Germinal center (tissue), 1 donor: ENCODE measurements at regions not wholly inside any gene's neighbourhood (a gene's known extent, or its start where the extent isn't known, plus 50 kb on each side); places are given as distances from the start of the nearest gene placed in this dataset.
A peak's percentile ranks its signal among the peaks of the same experiment; 100 is the strongest.

Experiments used
- DNase-seq: peaks from one replicate; pipeline ENCODE4 v3.0.0; 2012; ENCODE audit warnings: mixed read lengths, low spot score

DNA sequence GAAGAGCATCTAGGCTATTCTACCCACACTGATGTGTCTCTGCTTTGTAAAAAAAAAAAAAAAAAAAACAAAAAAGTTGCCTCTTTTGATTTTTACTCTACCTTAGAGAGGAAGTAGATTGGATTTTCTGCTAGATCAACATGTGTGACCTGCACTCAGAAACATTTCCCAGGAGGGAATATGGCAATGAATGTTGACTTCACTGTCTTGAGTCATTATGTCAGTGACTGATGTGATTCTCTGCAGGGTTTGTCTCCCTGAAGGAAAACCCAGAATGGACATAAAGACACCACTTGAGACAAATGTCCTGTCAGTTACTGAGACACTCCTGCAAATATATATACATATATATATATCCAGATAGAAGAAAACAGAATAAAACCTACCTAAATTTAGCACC lies 370.3 kb downstream of the BMPER start:
- no peak for DNase-seq

DNA sequence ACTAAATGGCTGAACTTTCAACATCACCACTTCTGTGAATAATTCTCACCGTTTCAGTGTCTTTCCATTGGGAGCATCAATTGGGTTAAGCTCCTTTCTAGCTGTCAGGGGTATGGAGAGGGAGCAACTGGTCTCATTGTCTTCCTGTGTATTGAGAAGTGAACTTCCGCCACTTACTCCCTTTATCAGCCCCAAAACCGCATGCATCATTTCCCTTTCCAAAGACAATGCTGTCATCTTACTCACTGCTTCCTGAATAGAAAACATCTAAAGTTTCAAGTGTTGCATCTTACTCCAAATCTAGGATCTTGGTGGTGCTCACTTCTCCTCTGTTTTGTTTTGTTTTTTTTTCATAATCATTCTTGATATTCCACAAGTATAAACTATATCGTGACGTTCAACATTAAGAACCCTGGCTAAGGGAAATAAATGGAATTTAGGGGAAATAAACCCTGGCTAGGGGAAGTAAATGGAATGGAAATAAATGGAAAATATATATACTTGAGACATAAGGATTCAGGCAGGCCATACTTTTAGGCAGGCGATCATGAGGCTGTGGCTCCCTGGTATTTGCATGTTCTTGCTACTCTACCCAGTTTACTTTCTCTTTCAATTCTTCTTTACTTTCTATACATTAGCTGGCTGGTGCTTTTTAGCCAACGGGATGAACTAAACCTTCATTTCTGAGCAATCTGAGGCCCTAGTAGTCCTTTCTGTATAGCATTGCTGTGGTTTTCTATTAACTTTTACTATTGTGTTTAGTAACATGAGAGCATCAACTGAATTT lies 371.9 kb downstream of the BMPER start:
- no peak for DNase-seq

DNA sequence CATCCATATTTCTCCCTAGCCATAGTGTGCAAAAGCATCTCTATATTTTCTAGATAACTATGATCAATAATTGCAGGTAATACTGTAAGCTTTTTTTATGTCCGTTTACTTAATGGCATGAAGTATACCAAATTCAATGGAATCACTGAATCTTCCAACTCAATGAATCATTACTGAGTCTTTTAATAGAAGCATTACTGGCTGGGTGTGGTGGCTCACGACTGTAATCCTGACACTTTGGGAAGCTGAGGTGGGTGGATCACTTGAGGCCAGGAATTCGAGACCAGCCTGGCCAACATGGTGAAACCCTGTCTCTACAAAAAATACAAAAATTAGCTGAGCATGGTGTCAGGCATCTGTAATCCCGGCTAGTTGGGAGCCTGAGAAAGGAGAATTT lies 372.5 kb downstream of the BMPER start:
- no peak for DNase-seq

DNA sequence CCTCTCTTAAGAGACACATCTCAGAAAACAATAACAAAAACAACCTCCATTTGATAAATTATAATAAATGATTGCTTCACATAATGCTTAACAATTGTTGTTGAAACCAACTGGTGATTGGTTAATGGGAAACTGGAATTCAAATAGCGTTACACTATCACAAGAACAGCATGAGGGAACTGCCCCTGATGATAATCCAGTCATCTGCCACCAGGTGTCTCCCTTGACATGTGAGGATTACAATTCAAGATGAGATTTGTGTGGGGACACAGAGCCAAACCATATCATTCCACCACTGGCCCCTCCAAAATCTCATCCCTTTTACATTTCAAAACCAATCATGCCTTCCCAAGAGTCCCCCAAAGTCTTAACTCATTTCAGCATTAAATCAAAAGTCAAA lies 375.9 kb downstream of the BMPER start:
- DNase-seq, result no peak

DNA sequence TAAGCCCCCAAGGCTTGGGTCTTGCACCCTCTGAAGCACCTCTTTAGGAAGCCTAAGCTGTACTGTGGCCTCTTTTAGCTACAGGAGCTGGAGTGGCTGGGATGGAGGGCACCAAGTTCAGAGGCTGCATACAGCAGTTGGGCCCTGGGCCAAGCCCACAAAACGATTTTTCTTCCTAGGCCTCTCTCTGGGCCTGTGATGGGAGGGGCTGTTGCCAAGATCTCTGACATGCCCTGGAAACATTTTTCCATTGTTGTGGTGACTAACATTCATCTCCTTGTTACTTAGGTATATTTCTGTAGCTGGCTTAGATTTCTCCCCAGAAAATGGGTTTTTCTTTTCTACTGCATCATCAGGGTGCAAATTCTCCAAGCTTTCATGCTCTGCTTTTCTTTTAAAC lies 375.7 kb upstream of the NPSR1 start:
- no peak for DNase-seq

DNA sequence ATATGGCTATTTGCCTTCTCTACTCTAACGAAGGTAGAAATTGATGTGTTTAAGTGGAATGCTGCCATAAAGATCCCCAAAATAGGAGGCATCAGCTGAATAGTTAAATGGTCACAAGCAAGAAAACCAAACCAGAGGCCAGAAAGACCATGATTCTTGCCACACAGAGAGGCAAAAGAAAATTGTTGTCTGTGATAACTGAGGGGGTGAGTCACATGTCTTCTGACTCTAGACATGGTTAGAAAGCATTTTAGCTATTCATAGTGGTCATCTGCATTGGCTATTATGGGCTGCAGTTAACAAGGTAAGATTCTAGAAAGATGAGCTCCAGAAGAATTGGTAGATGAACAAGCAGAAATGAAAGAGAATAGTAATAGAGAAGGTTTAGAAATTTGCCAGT lies 361.4 kb upstream of the NPSR1 start:
- no peak for DNase-seq

DNA sequence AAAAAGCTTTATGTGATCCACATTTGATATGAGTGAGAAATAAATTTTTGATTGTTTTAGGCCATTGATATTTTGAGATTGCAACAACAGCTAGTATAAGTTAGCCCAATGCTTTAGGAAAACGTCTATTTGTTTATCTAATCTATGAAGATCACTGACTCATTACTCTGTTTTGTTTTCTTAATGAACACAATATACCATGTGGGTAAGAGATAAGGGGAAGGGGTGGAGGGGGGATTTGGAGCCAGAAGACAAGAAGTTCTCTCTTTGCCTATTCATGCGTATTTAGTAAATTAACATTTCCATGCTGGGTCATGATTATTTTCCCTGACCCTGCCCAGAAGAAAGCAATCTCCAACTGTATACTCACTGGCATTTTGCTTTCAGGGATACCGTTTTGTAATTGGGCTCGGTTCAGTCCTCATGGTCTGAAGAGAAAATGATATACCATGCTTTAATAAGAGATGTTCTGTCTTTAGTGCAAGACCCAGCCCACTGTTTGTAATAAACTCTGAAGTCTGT lies 359.5 kb upstream of the NPSR1 start:
- no peak for DNase-seq

DNA sequence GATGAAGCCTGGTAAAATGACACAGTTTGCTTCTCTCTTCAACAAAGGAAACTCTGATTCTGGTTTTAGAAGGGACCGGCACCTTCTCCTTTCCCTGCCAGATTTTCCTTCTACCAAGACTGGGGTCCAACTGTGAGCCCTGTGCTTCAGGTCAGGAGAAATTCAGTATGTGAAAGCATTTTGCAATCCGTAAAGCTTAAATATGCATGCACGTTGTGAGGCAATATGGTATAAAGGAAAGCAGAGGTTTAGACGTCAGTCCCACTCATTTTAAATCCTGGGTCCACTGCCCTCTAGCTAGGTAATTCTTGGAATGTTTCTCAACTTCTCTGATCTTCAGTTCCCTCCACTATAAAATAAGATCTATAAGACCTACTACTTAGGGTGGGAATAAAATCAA lies 359.0 kb upstream of the NPSR1 start:
- no peak for DNase-seq

DNA sequence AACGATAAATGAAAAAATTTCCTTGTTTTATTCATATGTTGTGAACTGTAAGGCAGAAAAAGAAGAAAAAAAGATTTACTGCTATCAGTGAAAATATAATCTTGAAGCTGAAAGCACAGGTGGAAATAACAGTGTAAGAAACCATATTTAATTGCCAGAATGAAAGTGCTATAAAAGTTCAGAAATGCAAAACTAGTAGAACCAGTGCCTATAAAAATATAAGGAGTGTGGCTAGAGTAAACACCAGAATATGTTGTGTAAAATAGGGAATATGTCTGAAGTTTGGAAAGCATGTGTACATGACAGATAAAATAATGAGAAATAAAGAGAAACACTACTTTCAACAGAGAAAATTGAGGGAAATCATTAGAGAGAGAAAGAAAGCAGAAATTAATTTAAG lies 350.5 kb upstream of the NPSR1 start:
- DNase-seq, result no peak

DNA sequence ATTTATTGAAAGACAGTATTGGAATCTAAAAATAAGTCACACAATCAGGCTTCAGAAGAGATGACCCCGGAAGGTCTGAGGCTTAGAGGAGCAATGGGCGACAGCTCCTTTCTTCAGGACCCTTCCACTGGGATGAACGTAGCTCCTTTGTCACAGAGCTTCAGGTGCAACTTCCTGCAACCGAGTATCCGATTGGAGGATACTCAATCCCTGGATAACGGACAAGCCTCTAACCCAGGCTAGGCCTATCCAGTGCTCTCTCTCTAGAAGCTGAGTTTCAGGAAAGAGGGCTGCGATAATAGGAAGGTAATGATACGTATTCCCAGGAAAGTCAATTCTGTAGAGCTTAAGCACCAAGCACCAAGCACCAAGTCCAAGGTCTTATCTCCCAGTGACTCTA lies 349.4 kb upstream of the NPSR1 start:
- DNase-seq, result no peak

DNA sequence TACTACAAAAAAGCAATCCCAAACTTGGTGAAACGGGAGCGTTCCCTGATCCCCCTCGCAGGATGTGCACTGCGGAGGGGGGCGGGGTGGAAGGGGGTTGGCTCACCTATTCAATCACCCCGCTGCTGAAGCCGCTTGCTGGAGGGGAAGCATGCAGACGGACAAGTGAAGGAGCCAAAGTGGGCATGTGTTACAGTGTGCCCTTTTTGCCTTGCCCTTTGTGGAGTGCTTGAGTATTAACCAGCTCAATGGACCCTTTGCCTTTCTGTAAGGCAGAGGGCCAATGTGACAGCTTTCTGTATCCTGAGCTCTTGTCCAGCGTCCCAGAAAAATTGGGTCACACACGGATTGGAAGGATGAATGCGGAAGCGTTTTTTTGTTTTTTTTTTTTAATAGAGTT lies 348.9 kb upstream of the NPSR1 start:
- no peak for DNase-seq

DNA sequence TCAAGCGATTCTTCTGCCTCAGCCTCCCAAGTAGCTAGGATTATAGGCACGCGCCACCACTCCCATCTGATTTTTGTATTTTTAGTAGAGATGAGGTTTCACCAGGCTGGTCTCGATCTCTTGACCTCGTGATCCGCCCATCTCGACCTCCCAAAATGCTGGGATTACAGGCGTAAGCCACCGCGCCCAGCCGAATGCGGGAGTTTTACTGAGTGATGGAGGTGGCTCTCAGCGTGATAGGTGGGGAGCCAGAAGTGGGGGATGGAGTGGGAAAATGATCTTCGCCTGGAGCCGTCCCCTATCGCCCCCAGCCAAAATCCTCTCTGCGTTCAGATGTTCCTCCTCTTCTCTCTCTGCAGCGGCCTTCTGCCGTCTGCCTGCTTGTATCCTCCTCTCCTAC lies 348.4 kb upstream of the NPSR1 start:
- DNase-seq, result no peak

DNA sequence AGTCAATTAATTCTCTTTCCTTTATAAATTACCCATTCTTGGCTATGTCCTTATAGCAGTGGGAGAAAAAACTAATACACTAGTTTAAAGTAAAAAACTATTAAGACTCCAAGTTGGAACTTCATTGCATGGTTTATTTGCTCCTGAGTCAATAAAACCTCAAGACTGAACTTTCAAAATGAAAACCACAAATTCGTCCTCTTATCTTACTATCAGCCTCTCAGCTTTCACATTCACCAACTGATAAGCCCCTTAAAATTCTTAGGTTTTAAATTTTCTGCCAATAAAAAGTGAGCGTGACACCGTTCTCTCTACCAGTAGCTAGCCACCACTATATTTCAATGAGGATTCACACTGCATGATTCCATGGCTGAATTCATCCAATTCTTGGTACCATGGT lies 346.4 kb upstream of the NPSR1 start:
- DNase-seq, result no peak

DNA sequence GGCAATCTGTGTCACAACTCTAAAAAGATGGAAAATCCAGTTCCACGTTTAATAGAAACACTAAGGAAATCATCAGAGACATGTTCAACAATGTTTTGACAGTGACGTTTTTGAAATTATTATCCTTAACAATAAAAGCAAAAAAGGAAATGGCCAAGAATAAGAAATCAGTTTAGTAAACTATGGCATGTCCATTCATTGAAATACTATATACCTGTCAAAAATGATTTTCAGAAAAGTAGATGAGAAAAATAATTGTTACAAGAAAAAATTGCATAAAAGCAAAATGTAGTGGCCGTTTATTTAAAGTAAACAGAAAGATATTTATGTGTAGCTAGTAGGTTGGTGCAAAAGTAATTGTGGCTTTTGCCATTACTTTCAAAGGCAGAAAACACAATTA lies 345.4 kb upstream of the NPSR1 start:
- no peak for DNase-seq

DNA sequence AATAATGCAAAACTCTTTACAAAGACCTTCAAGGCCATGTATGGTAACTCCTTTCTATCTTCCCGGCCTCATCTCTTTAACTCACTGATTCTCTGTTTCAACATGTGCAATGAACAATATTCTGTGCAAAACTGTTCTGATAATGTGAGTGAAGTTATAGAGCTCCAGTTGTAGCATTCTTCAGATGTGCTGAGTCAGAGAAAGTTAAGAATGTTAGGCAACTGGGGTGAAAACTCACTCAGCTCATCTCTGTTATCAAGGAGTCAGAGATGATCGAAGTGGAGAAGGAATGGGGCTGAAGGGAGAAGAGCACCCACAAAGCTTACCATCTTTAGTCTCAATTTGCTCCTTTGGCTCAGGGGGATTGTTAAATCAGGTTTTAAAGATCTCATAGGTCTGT lies 344.7 kb upstream of the NPSR1 start:
- DNase-seq, result no peak

DNA sequence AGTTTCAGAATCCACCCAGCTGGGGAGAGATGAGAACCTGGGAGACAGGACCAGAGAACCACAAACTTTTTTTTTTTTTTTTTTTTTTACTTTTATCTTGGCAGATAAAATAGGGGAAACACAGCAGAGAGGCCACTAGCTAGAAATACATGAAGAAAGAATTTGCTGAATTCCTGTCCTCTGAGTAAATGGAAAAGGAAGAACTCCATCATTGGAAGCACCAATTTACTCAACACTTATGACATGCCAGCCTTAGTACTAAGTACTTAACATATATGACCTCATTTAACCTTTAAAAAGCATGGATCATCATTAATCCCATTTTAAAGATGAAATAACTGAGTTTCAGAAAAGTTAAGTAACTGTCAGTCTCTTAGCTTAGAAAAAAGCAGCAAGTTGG lies 343.0 kb upstream of the NPSR1 start:
- DNase-seq, result no peak

DNA sequence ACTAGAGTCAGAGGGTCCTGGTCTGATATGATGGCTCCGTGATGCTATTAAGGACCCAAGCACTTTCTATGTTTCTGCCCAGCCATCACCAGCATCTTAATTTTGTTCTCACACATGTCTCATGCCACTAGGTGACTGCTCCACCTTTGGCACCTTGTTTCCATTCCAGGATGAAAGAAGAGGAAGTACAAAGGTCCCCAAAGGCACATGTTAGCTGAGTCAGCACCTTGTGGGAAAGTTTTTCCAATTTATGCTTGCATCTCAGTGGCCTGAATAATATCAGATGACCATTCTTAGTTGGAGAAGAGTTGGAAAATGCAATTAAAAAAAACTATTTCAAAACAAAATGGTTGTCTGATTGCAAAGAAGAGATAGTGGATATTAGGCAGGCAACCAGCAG lies 341.0 kb upstream of the NPSR1 start:
- no peak for DNase-seq

DNA sequence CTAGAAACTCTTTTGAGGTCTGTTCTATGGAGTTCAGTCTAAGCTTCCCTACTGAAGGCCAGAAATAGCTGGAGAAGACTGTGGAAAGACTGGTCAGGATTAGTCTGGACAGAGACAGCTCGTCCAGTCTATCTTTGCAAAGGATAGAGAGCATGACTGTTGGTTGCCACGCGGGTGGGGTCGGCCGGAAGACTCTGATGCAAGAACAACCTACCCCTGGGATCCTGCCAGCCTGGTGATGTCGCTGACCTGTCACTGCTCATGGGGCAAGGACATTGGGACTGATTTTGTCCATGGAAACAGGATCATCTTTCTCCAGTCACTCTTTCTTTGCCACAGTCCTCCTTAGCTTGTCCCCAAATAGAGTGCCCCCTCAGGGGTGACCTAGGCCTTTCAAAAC lies 337.6 kb upstream of the NPSR1 start:
- DNase-seq, result no peak

DNA sequence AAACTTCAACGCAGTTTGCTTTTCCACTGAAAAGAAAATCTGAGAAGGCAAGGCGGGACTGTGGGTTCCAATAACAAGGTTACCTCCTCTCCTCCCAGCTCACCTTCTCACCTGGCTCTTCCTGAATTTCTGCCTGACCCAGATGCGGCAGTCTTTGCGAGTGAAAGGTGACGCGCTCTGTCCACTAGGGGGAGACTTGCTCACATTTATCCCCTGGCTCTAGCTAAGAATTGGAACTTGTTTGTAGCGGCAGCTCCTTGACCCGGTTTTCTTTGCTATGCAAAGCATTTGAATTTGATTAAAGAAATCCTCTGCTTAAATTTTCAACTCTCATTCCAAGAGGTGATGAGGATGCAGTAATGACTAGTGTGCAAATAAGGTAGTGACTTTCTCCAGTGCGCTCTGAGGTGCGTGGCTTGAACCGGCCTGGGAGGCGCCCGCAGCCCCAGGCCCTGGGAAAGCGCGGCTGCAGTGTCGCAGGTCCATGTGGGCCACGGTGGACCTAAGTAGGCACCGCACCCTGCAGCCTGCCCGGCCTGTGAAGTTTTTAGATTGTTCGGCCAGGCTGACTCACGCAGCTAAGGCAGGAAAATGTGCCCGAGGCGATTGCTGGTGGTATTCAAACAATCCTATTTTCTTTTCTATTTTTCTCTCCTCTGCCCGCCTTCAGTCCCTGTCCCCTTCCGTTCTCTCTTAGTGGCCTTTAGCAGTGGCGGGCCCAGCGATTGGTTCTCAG lies 336.9 kb upstream of the NPSR1 start:
- DNase-seq, result peak; percentile 62

DNA sequence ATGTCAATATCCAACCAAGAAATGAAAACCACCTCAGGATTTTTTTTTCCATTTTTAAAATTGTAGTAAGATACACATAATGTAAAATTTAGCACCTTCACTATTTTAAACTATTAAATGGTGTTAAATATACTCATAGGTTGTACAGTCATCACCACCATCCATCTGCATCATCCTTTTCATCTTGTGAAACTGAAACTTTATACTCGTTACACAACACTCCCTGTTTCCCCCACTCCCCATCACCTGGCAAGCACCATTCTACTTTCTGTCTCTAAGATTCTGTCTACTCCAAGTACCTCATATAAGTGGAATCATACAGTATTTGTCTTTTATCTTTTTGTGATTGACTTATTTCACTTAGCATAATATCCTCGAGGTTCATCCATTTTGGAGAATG lies 335.2 kb upstream of the NPSR1 start:
- no peak for DNase-seq

DNA sequence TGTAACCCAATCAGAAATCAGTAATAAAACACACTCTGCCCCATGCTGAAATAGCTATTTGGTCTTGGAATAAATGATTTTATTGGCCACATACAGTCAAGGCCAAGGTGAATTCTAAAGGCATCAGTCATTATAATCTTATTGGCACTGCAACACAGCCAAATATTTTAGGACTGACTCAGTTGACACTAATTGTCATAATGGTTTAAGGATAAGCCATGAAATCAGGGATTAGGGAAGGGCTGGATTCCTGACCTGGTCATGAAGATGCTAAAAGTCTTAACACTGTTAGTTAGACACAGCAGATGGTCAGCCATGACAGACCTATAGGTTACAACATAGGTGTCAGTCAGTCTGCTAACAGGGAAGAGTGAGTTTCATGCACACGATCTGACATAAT lies 330.3 kb upstream of the NPSR1 start:
- DNase-seq, result no peak

DNA sequence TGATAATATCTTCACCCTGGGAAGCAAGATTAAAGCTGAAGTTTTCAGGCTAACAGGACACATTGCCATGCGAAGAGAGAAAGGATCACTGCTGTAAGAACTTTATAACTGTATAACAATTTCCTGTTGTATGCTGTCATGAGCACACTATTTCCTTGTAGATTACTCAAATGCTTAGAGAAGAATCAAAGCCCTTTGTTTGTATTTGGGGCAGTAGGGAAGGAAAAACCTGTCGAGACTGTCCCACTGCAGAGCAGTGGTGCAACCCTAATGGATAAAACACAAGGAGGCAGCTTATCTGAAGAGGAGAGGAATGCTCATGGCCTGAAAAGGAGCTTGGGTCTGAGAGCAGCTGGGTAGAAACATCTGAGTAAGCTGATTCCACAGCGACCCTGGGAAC lies 327.7 kb upstream of the NPSR1 start:
- no peak for DNase-seq

DNA sequence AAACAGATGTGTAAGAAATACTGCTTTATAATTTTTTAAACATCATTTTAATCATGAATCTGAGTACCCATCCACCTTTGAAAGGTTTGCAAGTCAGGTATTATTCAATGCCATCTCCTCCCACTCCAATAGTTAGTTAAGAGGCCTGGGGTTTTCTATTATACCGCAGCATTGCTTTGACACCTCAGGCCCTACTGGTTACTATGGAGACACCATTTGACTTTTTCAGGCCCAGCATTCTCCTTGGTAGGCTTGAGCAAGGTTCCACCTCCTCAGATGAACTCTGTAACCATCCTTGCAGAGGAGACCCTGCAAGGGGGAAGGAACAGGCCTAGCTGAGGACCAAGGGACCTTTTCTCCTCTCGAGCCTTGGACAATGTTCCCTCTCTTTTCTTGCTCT lies 326.9 kb upstream of the NPSR1 start:
- DNase-seq, result no peak

DNA sequence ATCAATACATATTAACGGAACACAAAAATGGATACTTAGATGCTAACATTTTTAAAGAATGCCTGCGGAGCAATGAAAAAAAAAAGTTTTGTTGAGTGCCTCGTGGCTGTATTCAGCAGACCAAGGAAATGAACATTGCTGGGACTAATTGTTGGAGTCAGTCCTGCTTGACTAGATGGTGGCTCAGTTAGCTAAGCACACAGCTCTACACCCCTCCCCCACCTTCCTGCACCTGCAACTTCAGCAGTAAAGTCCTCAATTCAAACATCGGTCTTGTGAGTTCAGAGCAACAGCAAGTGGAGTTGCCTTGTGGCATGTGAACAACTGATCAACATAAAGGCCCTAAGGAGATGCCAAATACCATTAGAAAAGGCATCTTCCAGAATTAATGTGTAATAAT lies 326.0 kb upstream of the NPSR1 start:
- DNase-seq, result no peak
